A549 (cell line): ENCODE measurements at regions not wholly inside any gene's neighbourhood (a gene's known extent, or its start where the extent isn't known, plus 50 kb on each side); places are given as distances from the start of the nearest gene placed in this dataset.

Experiments
- ATAC-seq, 2 experiments: fragments of 200-7000 bp in 1 of 2; fragments of >200 bp in 1 of 2; cut with Nextera tagmentation in 1 of 2; cut with Tn5 transposase in 1 of 2; 3 replicates each; pipeline versions ENCODE4 v1.8.0 to v1.9.1; 2018 to 2020; ENCODE audit warnings: mild to moderate bottlenecking in 1 of 2, moderate library complexity in 1 of 2
- CTCF ChIA-PET: fragments of 300-600 bp; sonication (Branson Sonifier 250); formaldehyde crosslinking; extraction: SDS; loops from one replicate; lab custom pipeline; 2021; ENCODE audit warnings: antibody characterized with exemption, inconsistent platforms; lab: Yijun Ruan, JAX
- POLR2A ChIA-PET: fragments of 350-600 bp; formaldehyde crosslinking; extraction: SDS; loops from one replicate; lab custom pipeline; 2021; ENCODE audit warnings: antibody characterized with exemption, inconsistent platforms; lab: Yijun Ruan, JAX
- DNase-seq, 2 experiments: peaks; one replicate each; pipeline versions ENCODE4 v3.0.0 to v3.0.0-alpha.2; 2011 to 2016; ENCODE audit warnings: low read depth in 1 of 2, low spot score in 1 of 2
- FAIRE-seq: peaks from 2 replicates; lab custom pipeline; 2011; peaks lifted over from hg19 to GRCh38; lab: Jason Lieb, UNC
- H3K27ac ChIP-seq, 2 experiments: fragments of >200 bp; sonication (Bioruptor Twin); formaldehyde crosslinking; 3 replicates each; pipeline ENCODE4 v1.5.1; 2016 to 2017
- H3K4me1 ChIP-seq: fragments of >200 bp; sonication (Bioruptor Twin); formaldehyde crosslinking; 3 replicates; pipeline ENCODE4 v1.6.1; 2016
- H3K4me2 ChIP-seq: fragments of >200 bp; sonication (Bioruptor Twin); formaldehyde crosslinking; 3 replicates; pipeline ENCODE4 v1.6.1; 2016
- H3K4me3 ChIP-seq: fragments of >200 bp; sonication (Bioruptor Twin); formaldehyde crosslinking; 3 replicates; pipeline ENCODE4 v1.5.1; 2016
- H3K9me3 ChIP-seq: fragments of >200 bp; sonication (Bioruptor Twin); formaldehyde crosslinking; 3 replicates; pipeline ENCODE4 v1.6.1; 2016
- BHLHE40 ChIP-seq: IDR thresholded peaks from 2 replicates; pipeline ENCODE4 v1.6.1; 2012; ENCODE audit warnings: low read depth, low read length, inconsistent platforms
- CHD2 ChIP-seq: fragments of 150-350 bp; IDR thresholded peaks from 2 replicates; pipeline ENCODE4 v1.6.1; 2014; ENCODE audit warnings: low read length; ENCODE audit not compliant: partially characterized antibody
- CHD4 ChIP-seq: fragments of 200-600 bp; sonication (generic); IDR thresholded peaks from 2 replicates; pipeline ENCODE4 v1.6.1; 2016; ENCODE audit warnings: antibody characterized with exemption, mild to moderate bottlenecking, borderline replicate concordance
- EP300 ChIP-seq, 2 experiments: fragments of >200 bp; sonication (Bioruptor Twin); formaldehyde crosslinking; IDR thresholded peaks; 2 replicates in 1 of 2; 3 replicates in 1 of 2; pipeline ENCODE4 v1.6.1; 2016 to 2017
- ESRRA ChIP-seq: fragments of 150-350 bp; IDR thresholded peaks from 2 replicates; pipeline ENCODE4 v1.6.1; 2014; ENCODE audit warnings: mild to moderate bottlenecking, low read length, borderline replicate concordance
- FOSB ChIP-seq: fragments of 250-450 bp; sonication (Bioruptor Pico); IDR thresholded peaks from 2 replicates; pipeline ENCODE4 v1.5.0; 2020; ENCODE audit warnings: mild to moderate bottlenecking, moderate library complexity
- FOSL2 ChIP-seq, 2 experiments: fragments of 450-650 bp in 1 of 2; fragments of >200 bp in 1 of 2; sonication (Bioruptor Twin) in 1 of 2; formaldehyde crosslinking; IDR thresholded peaks; 2 replicates each; pipeline versions ENCODE4 v1.5.0 to v1.6.1; 2016 to 2020; ENCODE audit warnings: mild to moderate bottlenecking in 1 of 2, moderate library complexity in 1 of 2
- FOXS1 ChIP-seq: fragments of 250-450 bp; sonication (Bioruptor Pico); IDR thresholded peaks from 2 replicates; pipeline ENCODE4 v1.5.0; 2020; ENCODE audit warnings: mild to moderate bottlenecking, moderate library complexity
- GATA3 ChIP-seq: IDR thresholded peaks from 2 replicates; pipeline ENCODE4 v1.6.1; 2012; ENCODE audit warnings: borderline replicate concordance
- HDAC2 ChIP-seq: fragments of 200-600 bp; sonication (generic); IDR thresholded peaks from 2 replicates; pipeline ENCODE4 v1.6.1; 2016
- HEYL ChIP-seq: fragments of 250-450 bp; sonication (Bioruptor Pico); IDR thresholded peaks from 2 replicates; pipeline ENCODE4 v1.8.0; 2021; ENCODE audit warnings: mild to moderate bottlenecking, moderate library complexity
- HOXB13 ChIP-seq: fragments of 250-450 bp; sonication (Bioruptor Pico); IDR thresholded peaks from 2 replicates; pipeline ENCODE4 v1.5.0; 2020; ENCODE audit warnings: low read depth, mild to moderate bottlenecking, moderate library complexity
- KDM5A ChIP-seq: fragments of 200-600 bp; sonication (generic); IDR thresholded peaks from 2 replicates; pipeline ENCODE4 v1.6.1; 2016; ENCODE audit warnings: antibody characterized with exemption, mild to moderate bottlenecking
- MYC ChIP-seq: IDR thresholded peaks from 2 replicates; pipeline ENCODE4 v1.6.1; 2012; ENCODE audit warnings: mild to moderate bottlenecking, inconsistent platforms, low read length, improper control_type of control experiment, borderline replicate concordance
- NFE2L2 ChIP-seq: fragments of 150-350 bp; conservative IDR thresholded peaks from 2 replicates; pipeline ENCODE4 v1.6.1; 2014; ENCODE audit warnings: low read length
- PHF8 ChIP-seq: fragments of 200-600 bp; sonication (generic); IDR thresholded peaks from 2 replicates; pipeline ENCODE4 v1.6.1; 2016; ENCODE audit warnings: low read depth, mild to moderate bottlenecking, antibody characterized with exemption, moderate library complexity, borderline replicate concordance
- RARB ChIP-seq: fragments of 250-450 bp; sonication (Bioruptor Pico); IDR thresholded peaks from 2 replicates; pipeline ENCODE4 v1.8.0; 2021; ENCODE audit warnings: mild to moderate bottlenecking, moderate library complexity
- RCOR1 ChIP-seq: fragments of 150-350 bp; IDR thresholded peaks from 2 replicates; pipeline ENCODE4 v1.6.1; 2014; ENCODE audit warnings: antibody characterized with exemption, low read length, low read depth
- RNF2 ChIP-seq: fragments of 200-600 bp; sonication (generic); IDR thresholded peaks from 2 replicates; pipeline ENCODE4 v1.6.1; 2016; ENCODE audit warnings: low read depth, mild to moderate bottlenecking, antibody characterized with exemption, moderate library complexity, borderline replicate concordance
- TP53 ChIP-seq: fragments of 250-450 bp; sonication (Bioruptor Pico); IDR thresholded peaks from 2 replicates; pipeline ENCODE4 v1.5.0; 2021; ENCODE audit warnings: mild to moderate bottlenecking, moderate library complexity
- ZC3H11A ChIP-seq: fragments of 450-650 bp; IDR thresholded peaks from 2 replicates; pipeline ENCODE4 v1.6.1; 2014; ENCODE audit warnings: antibody characterized with exemption, mild to moderate bottlenecking
- ZFP36 ChIP-seq: fragments of 450-650 bp; IDR thresholded peaks from 2 replicates; pipeline ENCODE4 v1.6.1; 2014; ENCODE audit warnings: borderline replicate concordance; ENCODE audit not compliant: partially characterized antibody
- WGBS: methylation state at CpG from one replicate; pipeline ENCODE4 v1.1.6; 2017; ENCODE audit errors: missing lambda C conversion rate; 5-methylcytosine and 5-hydroxymethylcytosine counted together
- TF ChIP-seq, protein P1 (sequence below): fragments of >200 bp; sonication (Bioruptor Twin); formaldehyde crosslinking; IDR thresholded peaks from 2 replicates; pipeline ENCODE4 v1.6.1; 2016
- TF ChIP-seq, protein P2 (sequence below): IDR thresholded peaks from 2 replicates; pipeline ENCODE4 v1.6.1; 2012; ENCODE audit warnings: low read depth, borderline replicate concordance
- TF ChIP-seq, protein P3 (sequence below): fragments of 200-600 bp; sonication (generic); IDR thresholded peaks from 2 replicates; pipeline ENCODE4 v1.6.1; 2016; ENCODE audit warnings: antibody characterized with exemption, mild to moderate bottlenecking, moderate library complexity
- TF ChIP-seq, protein P4 (sequence below): fragments of 250-450 bp; sonication (Bioruptor Pico); IDR thresholded peaks from 2 replicates; pipeline ENCODE4 v1.5.0; 2020; ENCODE audit warnings: low read depth, mild to moderate bottlenecking, moderate library complexity

DNA sequence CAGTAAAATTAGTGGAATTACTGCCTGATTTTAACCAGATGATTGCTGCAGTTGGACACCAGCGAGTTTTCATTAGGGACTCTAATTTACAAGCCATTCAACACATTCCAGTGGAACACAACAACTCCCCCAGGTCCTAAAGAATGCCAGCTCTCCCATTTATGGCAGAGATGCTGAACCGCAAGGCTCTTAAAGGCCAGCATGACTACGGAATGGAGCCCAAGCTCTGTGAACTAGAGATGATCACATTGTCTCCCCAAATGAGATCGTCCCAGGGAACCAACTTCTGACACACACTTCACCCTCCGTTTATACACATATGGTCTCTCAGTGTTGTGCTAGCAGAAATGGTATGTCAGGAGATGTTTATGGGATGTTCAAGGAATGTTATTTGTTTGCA, 446.2 kb upstream of the NR2F2 start:
- Histone ChIP-seq H3K4me3 (no peak overlapping the region), H3K4me1 (no peaks in the 10 kb centered on the region), H3K27ac (no peak overlapping the region), H3K4me2 (no peak overlapping the region), H3K9me3 (no peaks in the 10 kb centered on the region)
- DNase-seq (no peak), ATAC-seq (no peak), FAIRE-seq (no peak)
- TF ChIP-seq TP53 (no peak), PHF8 (no peak), EP300 (IDR thresholded peaks at IDR 0.05) (no peak), HDAC2 (no peak), HOXB13 (CRISPR knock-in tag) (no peak), RARB (CRISPR knock-in tag) (no peak)
- ChIA-PET CTCF (no interaction called here), POLR2A (no interaction called here)
- 47% methylated on average over 5 of the region's 5 CpGs for WGBS

DNA sequence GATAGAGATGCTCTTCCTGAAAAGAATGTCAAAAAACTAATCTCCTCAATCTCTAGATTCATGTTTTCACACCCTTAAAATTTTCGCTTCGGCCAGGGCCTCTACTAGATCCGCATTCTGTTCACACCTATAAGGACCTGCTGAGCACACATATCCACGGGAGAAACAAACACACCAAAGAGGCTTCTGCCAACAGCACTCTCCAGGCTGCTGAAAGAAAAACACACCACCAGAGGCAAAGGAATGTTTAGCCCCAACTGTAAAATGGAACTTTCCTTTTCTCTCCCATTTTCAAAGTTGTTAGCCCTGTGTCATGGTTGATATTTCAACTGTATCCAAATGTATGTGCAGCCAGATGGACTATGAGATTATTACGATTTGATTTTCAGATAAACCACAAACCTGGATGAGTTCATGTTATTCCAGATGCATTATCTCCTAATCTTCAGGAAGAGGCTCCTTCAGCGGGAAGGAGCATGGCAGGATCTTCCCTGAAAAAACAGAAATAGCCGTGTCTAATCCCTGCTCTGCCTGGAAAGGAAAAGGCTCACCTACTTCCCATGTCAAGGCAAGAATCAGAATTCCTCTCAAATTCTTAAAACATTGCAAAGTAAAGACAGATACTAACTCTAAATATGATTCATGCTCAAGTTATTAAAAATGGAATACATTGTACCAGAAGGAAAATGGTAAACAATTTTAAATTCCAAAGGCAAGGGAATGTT, 442.7 kb upstream of the NR2F2 start:
- POLR2A ChIA-PET: no interaction called here
- no peaks in the 10 kb centered on the region for H3K9me3 ChIP-seq
- H3K4me2 ChIP-seq: no peak overlapping the region
- ATAC-seq: no peak
- no peak for DNase-seq
- H3K27ac ChIP-seq: no peak overlapping the region
- no peak overlapping the region for H3K4me3 ChIP-seq
- H3K4me1 ChIP-seq: no peaks in the 10 kb centered on the region
- WGBS: 47% methylated on average over 7 of the region's 7 CpGs
- CTCF ChIA-PET: no interaction called here
- peak; percentile 51 for FAIRE-seq
- TF ChIP-seq GATA3: no peak
- TF ChIP-seq, protein P1, sequence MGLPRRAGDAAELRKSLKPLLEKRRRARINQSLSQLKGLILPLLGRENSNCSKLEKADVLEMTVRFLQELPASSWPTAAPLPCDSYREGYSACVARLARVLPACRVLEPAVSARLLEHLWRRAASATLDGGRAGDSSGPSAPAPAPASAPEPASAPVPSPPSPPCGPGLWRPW: no peak
- no peak for TF ChIP-seq RCOR1
- no peak for TF ChIP-seq MYC

DNA sequence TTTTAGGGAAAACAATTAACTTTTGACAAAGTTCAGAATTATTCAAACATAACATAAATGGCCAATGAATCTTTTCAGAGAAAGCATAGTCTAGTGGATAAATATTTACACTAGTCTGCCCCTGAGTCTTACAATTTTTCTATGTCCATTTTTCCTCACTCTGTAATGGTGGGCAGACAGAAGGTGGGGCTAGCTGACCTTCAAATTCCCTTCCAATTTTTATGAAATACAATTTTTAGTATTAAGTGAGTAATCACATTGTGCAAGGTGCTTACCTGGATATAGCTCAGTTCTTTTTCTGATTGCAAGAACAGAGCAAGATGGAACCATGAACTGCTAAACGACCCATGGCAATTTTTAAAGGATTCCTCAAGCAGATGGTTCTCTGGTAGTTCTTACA, 441.7 kb upstream of the NR2F2 start:
- TF ChIP-seq FOSB (CRISPR knock-in tag): no peak
- no peak for TF ChIP-seq FOSL2 (IDR thresholded peaks at IDR 0.05)
- no peak for TF ChIP-seq FOSL2 (CRISPR knock-in tag; IDR thresholded peaks at IDR 0.05)
- TF ChIP-seq TP53: no peak
- no peak for TF ChIP-seq RCOR1
- no peak for TF ChIP-seq RNF2
- TF ChIP-seq, protein P2, sequence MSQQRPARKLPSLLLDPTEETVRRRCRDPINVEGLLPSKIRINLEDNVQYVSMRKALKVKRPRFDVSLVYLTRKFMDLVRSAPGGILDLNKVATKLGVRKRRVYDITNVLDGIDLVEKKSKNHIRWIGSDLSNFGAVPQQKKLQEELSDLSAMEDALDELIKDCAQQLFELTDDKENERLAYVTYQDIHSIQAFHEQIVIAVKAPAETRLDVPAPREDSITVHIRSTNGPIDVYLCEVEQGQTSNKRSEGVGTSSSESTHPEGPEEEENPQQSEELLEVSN: no peak
- no peak for TF ChIP-seq CHD2
- TF ChIP-seq, protein P3, sequence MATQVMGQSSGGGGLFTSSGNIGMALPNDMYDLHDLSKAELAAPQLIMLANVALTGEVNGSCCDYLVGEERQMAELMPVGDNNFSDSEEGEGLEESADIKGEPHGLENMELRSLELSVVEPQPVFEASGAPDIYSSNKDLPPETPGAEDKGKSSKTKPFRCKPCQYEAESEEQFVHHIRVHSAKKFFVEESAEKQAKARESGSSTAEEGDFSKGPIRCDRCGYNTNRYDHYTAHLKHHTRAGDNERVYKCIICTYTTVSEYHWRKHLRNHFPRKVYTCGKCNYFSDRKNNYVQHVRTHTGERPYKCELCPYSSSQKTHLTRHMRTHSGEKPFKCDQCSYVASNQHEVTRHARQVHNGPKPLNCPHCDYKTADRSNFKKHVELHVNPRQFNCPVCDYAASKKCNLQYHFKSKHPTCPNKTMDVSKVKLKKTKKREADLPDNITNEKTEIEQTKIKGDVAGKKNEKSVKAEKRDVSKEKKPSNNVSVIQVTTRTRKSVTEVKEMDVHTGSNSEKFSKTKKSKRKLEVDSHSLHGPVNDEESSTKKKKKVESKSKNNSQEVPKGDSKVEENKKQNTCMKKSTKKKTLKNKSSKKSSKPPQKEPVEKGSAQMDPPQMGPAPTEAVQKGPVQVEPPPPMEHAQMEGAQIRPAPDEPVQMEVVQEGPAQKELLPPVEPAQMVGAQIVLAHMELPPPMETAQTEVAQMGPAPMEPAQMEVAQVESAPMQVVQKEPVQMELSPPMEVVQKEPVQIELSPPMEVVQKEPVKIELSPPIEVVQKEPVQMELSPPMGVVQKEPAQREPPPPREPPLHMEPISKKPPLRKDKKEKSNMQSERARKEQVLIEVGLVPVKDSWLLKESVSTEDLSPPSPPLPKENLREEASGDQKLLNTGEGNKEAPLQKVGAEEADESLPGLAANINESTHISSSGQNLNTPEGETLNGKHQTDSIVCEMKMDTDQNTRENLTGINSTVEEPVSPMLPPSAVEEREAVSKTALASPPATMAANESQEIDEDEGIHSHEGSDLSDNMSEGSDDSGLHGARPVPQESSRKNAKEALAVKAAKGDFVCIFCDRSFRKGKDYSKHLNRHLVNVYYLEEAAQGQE: no peak
- no peak for TF ChIP-seq CHD4
- TF ChIP-seq ZFP36: no peak
- no peak for TF ChIP-seq NFE2L2
- TF ChIP-seq HEYL: no peak
- TF ChIP-seq KDM5A: no peak
- TF ChIP-seq BHLHE40: no peak
- TF ChIP-seq, protein P4, sequence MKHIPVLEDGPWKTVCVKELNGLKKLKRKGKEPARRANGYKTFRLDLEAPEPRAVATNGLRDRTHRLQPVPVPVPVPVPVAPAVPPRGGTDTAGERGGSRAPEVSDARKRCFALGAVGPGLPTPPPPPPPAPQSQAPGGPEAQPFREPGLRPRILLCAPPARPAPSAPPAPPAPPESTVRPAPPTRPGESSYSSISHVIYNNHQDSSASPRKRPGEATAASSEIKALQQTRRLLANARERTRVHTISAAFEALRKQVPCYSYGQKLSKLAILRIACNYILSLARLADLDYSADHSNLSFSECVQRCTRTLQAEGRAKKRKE: no peak
- TF ChIP-seq FOXS1 (CRISPR knock-in tag): no peak
- TF ChIP-seq ESRRA: no peak
- no peak for TF ChIP-seq EP300 (IDR thresholded peaks at IDR 0.05)
- TF ChIP-seq ZC3H11A: no peak
- Histone ChIP-seq H3K4me1 (no peaks in the 10 kb centered on the region), H3K27ac (no peak overlapping the region), H3K4me2 (no peak overlapping the region), H3K4me3 (no peak overlapping the region), H3K9me3 (no peaks in the 10 kb centered on the region)
- 17% methylated on average over 1 of the region's 1 CpG for WGBS
- CTCF ChIA-PET: interaction anchor here (1.5 kb wide), 1 partner anchor 7 kb away, joined by 3 read pairs; no protein-coding TSS in a partner anchor
- POLR2A ChIA-PET: no interaction called here
- ATAC-seq (no peak), DNase-seq (no peak), FAIRE-seq (no peak)
